Cardiac fibroblast (primary cell): ENCODE measurements at regions not wholly inside any gene's neighbourhood (a gene's known extent, or its start where the extent isn't known, plus 50 kb on each side); places are given as distances from the start of the nearest gene placed in this dataset.
"Not testable (repeated sequence)": the region's sequence is repeated elsewhere in the genome, so short reads cannot be mapped to it uniquely, and the experiment has no call there.

ENCODE experiments used
- DNase-seq, 2 donors: peaks; one replicate each; pipeline versions ENCODE4 v3.0.0 to v3.0.0-alpha.2; 2010; ENCODE audit warnings: low read depth in 2 of 2
- H3K4me3 ChIP-seq, 2 donors: replicated peaks in 1 of 2; 1 replicate in 1 of 2; 2 replicates in 1 of 2; pipeline ENCODE4 v1.5.1; 2011; ENCODE audit warnings: low read depth in 2 of 2, low read length in 2 of 2, mild to moderate bottlenecking in 2 of 2, moderate library complexity in 1 of 2
- CTCF ChIP-seq: IDR thresholded peaks from one replicate; pipeline ENCODE4 v1.5.1; 2011; ENCODE audit warnings: low read depth, mild to moderate bottlenecking, low read length, inconsistent platforms

GRCh38 chr9:25472681-25473080 lies 205.6 kb downstream of the TUSC1 start:
- no peak overlapping the region for H3K4me3 ChIP-seq
- TF ChIP-seq CTCF: no peak
- no peak for DNase-seq

GRCh38 chr9:25472085-25472607 lies 206.1 kb downstream of the TUSC1 start:
- TF ChIP-seq CTCF: no peak
- DNase-seq: no peak
- H3K4me3 ChIP-seq: no peak overlapping the region

DNA sequence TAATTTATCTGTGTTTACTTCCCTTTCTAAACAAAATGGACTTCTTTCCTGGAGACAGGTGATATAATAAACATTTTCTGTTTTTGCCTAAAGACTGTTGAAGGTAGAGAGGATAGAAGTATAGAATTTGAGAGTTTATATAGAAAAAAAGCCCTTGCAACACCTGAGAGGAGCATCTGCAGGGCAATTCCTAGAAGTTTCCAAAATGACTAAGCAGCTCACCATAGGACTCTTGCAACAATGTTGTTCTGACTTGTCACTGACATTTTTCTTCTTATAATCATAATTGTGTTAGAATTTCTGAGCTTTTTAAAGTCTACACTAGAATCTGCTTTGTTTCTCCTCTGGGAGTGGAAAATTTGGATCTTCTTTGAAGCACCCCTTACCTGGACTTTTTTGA lies 216.8 kb downstream of the TUSC1 start:
- no peak overlapping the region for H3K4me3 ChIP-seq
- no peak for TF ChIP-seq CTCF
- DNase-seq: no peak

GRCh38 chr9:25453875-25454274 lies 224.4 kb downstream of the TUSC1 start:
- no peak for TF ChIP-seq CTCF
- no peak overlapping the region for H3K4me3 ChIP-seq
- DNase-seq: no peak

GRCh38 chr9:25449503-25449902 lies 228.7 kb downstream of the TUSC1 start:
- no peak for TF ChIP-seq CTCF
- DNase-seq: no peak
- no peak overlapping the region for H3K4me3 ChIP-seq

DNA sequence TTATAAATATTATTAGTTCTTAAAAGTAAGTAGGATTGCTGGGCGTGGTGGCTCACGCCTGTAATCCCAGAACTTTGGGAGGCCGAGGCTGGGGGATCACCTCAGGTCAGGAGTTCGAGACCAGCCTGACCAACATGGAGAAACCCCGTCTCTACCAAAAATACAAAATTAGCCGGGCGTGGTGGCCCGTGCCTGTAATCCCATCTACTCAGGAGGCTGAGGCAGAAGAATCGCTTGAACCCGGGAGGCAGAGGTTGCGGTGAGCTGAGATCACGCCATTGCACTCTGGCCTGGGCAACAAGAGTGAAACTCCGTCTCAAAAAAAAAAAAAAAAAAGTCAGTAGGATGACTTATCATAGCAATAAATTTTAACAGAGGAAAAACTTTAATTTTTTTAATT lies 232.5 kb downstream of the TUSC1 start:
- DNase-seq, H3K4me3 ChIP-seq: not testable (repeated sequence)

GRCh38 chr9:25442526-25442925 lies 235.7 kb downstream of the TUSC1 start:
- no peak for DNase-seq
- no peak overlapping the region for H3K4me3 ChIP-seq
- TF ChIP-seq CTCF: no peak
